H1 (cell line): ENCODE measurements at regions not wholly inside any gene's neighbourhood (a gene's known extent, or its start where the extent isn't known, plus 50 kb on each side); places are given as distances from the start of the nearest gene placed in this dataset.

Source experiments
- CHD1 ChIP-seq: IDR thresholded peaks from 2 replicates; pipeline ENCODE4 v1.6.1; 2012; ENCODE audit warnings: low read depth, low read length, improper control_type of control experiment
- SIN3A ChIP-seq, 2 experiments: IDR thresholded peaks in 1 of 2; conservative IDR thresholded peaks in 1 of 2; 2 replicates each; pipeline ENCODE4 v1.6.1; 2011 to 2012; ENCODE audit warnings: low read length in 2 of 2, improper control_type of control experiment in 1 of 2, low read depth in 1 of 2, mild to moderate bottlenecking in 1 of 2

DNA sequence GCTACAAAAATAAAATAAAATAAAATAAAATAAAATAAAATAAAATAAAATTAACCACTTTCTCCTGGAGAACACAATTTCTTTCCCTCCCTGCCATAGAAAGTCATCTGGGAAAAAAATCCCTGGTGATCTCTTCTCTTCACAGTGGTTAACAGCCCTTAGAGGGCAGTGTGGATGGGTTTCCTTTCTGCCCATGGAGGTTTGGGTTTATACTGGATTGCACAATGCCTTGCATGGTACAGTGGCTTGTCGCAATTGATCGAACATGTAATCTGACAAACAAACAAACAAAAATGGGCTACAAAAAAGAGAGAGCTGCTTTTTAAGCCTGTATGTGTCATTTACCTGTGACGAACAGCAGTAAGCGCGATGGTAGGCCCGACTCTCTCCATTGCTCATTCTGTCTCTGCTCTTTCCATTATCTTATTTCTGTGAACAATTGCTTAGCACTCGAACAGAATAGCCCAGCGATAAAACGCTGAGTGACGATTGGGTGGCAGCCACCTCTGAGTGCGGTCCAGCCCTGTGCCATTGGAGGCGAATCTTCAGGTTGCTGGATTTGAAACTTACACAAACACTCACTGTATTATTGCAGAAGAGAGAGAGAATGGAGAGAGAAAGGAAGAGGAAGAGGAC is 166.1 kb downstream of the CD83 start (continued):
- TF ChIP-seq SIN3A (conservative IDR thresholded peaks at IDR 0.05 in 1 of 2, IDR thresholded peaks at IDR 0.05 in 1 of 2; ENCODE audit: low read depth in 1 of 2, low read length in 2 of 2), result no peak
- no peak for TF ChIP-seq CHD1
